Fibroblast of lung (primary cell): ENCODE measurements at regions not wholly inside any gene's neighbourhood (a gene's known extent, or its start where the extent isn't known, plus 50 kb on each side); places are given as distances from the start of the nearest gene placed in this dataset.

Source experiments
- DNase-seq, 2 donors: peaks; one replicate each; pipeline versions ENCODE4 v3.0.0 to v3.0.0-alpha.2; 2010; ENCODE audit warnings: low read depth in 2 of 2
- H2AFZ ChIP-seq: 2 replicates; pipeline ENCODE4 v1.5.1; 2012; ENCODE audit warnings: low read length, control low read depth, inconsistent platforms
- H3K27ac ChIP-seq: 2 replicates; pipeline ENCODE4 v1.5.1; 2011; ENCODE audit warnings: low read length, control low read depth; ENCODE audit not compliant: insufficient read depth
- H3K27me3 ChIP-seq: 2 replicates; pipeline ENCODE4 v1.5.1; 2011; ENCODE audit warnings: mild to moderate bottlenecking, low read length; ENCODE audit not compliant: control insufficient read depth, insufficient read depth
- H3K36me3 ChIP-seq: 2 replicates; pipeline ENCODE4 v1.5.1; 2011; ENCODE audit warnings: low read length; ENCODE audit not compliant: control insufficient read depth, insufficient read depth
- H3K4me1 ChIP-seq: 2 replicates; pipeline ENCODE4 v1.5.1; 2011; ENCODE audit warnings: low read length; ENCODE audit not compliant: control insufficient read depth, insufficient read depth; ENCODE audit errors: extremely low read depth
- H3K4me2 ChIP-seq: 2 replicates; pipeline ENCODE4 v1.5.1; 2011; ENCODE audit warnings: low read length, control low read depth; ENCODE audit not compliant: insufficient read depth; ENCODE audit errors: extremely low read depth
- H3K4me3 ChIP-seq, 4 experiments: fragments of 200-600 bp in 1 of 4; sonication (generic) in 1 of 4; replicated peaks in 1 of 4; 2 replicates each; pipeline ENCODE4 v1.5.1; 2011 to 2016; ENCODE audit warnings: low read length in 4 of 4, low read depth in 3 of 4, mild to moderate bottlenecking in 3 of 4, control low read depth in 2 of 4, inconsistent platforms in 1 of 4, mixed read lengths in 1 of 4; ENCODE audit not compliant: insufficient read depth in 1 of 4; ENCODE audit errors: control extremely low read depth in 1 of 4
- H3K79me2 ChIP-seq: 2 replicates; pipeline ENCODE4 v1.5.1; 2012; ENCODE audit warnings: mild to moderate bottlenecking, low read length, inconsistent platforms; ENCODE audit not compliant: control insufficient read depth, insufficient read depth
- H3K9ac ChIP-seq: 2 replicates; pipeline ENCODE4 v1.5.1; 2011; ENCODE audit warnings: mild to moderate bottlenecking, low read length, control low read depth; ENCODE audit not compliant: insufficient read depth
- H3K9me3 ChIP-seq: 2 replicates; pipeline ENCODE4 v1.5.1; 2012; ENCODE audit warnings: low read depth, low read length; ENCODE audit not compliant: control insufficient read depth, insufficient read depth
- H4K20me1 ChIP-seq: 2 replicates; pipeline ENCODE4 v1.5.1; 2011; ENCODE audit warnings: low read length; ENCODE audit not compliant: control insufficient read depth, insufficient read depth; ENCODE audit errors: extremely low read depth
- CTCF ChIP-seq, 2 donors: IDR thresholded peaks in 1 of 2; conservative IDR thresholded peaks in 1 of 2; 1 replicate in 1 of 2; 2 replicates in 1 of 2; pipeline ENCODE4 v1.5.1; 2011 to 2012; ENCODE audit warnings: low read length in 2 of 2, control low read depth in 1 of 2, inconsistent platforms in 1 of 2, low read depth in 1 of 2, mild to moderate bottlenecking in 1 of 2
- EZH2 ChIP-seq: IDR thresholded peaks from 2 replicates; pipeline ENCODE4 v1.5.1; 2012; ENCODE audit warnings: low read length, control low read depth, mild to moderate bottlenecking; ENCODE audit errors: missing control alignments

GRCh38 chr20:11492846-11493245, 424.8 kb upstream of the BTBD3 start:
- DNase-seq: no peak
- no peaks in the 10 kb centered on the region for H3K27me3 ChIP-seq
- no peaks in the 10 kb centered on the region for H3K79me2 ChIP-seq
- no peak overlapping the region for H3K9ac ChIP-seq
- no peak for TF ChIP-seq EZH2
- no peak for TF ChIP-seq CTCF (conservative IDR thresholded peaks at IDR 0.05 in 1 of 2, IDR thresholded peaks at IDR 0.05 in 1 of 2; ENCODE audit: low read depth in 1 of 2, low read length in 2 of 2)
- no peak overlapping the region for H3K4me2 ChIP-seq
- H3K4me3 ChIP-seq: no peak overlapping the region
- H3K4me1 ChIP-seq: no peaks in the 10 kb centered on the region
- H2AFZ ChIP-seq: no peak overlapping the region
- no peaks in the 10 kb centered on the region for H4K20me1 ChIP-seq
- H3K27ac ChIP-seq: no peak overlapping the region
- no peaks in the 10 kb centered on the region for H3K9me3 ChIP-seq
- H3K36me3 ChIP-seq: no peaks in the 10 kb centered on the region

- H3K27ac ChIP-seq: no peak overlapping the region
- H4K20me1 ChIP-seq: no peaks in the 10 kb centered on the region
- H3K79me2 ChIP-seq: no peaks in the 10 kb centered on the region
- no peak overlapping the region for H2AFZ ChIP-seq
- H3K9me3 ChIP-seq: no peaks in the 10 kb centered on the region
- no peak overlapping the region for H3K4me2 ChIP-seq
- no peak overlapping the region for H3K9ac ChIP-seq
- TF ChIP-seq EZH2 (no peak), CTCF (conservative IDR thresholded peaks at IDR 0.05 in 1 of 2, IDR thresholded peaks at IDR 0.05 in 1 of 2; ENCODE audit: low read depth in 1 of 2, low read length in 2 of 2) (no peak)
- no peaks in the 10 kb centered on the region for H3K36me3 ChIP-seq
- no peak overlapping the region for H3K4me3 ChIP-seq
- no peaks in the 10 kb centered on the region for H3K27me3 ChIP-seq
- peak in 1 of 2 donors; percentile 53 for DNase-seq
- H3K4me1 ChIP-seq: no peaks in the 10 kb centered on the region
Measured at GRCh38 chr20:11496380-11496779, 421.3 kb upstream of the BTBD3 start.

- no peak overlapping the region for H3K4me3 ChIP-seq
- H3K4me2 ChIP-seq: no peak overlapping the region
- no peaks in the 10 kb centered on the region for H3K79me2 ChIP-seq
- TF ChIP-seq CTCF (conservative IDR thresholded peaks at IDR 0.05 in 1 of 2, IDR thresholded peaks at IDR 0.05 in 1 of 2; ENCODE audit: low read depth in 1 of 2, low read length in 2 of 2) (no peak), EZH2 (no peak)
- H2AFZ ChIP-seq: no peak overlapping the region
- no peak overlapping the region for H3K9ac ChIP-seq
- no peaks in the 10 kb centered on the region for H3K36me3 ChIP-seq
- H3K27ac ChIP-seq: no peak overlapping the region
- H3K9me3 ChIP-seq: no peaks in the 10 kb centered on the region
- no peak for DNase-seq
- no peaks in the 10 kb centered on the region for H3K4me1 ChIP-seq
- no peaks in the 10 kb centered on the region for H4K20me1 ChIP-seq
- no peaks in the 10 kb centered on the region for H3K27me3 ChIP-seq
Measured at GRCh38 chr20:11497545-11497944, 420.1 kb upstream of the BTBD3 start.
